T-cell (primary cell): ENCODE measurements at regions not wholly inside any gene's neighbourhood (a gene's known extent, or its start where the extent isn't known, plus 50 kb on each side); places are given as distances from the start of the nearest gene placed in this dataset.
A peak's percentile ranks its signal among the peaks of the same experiment; 100 is the strongest.
"Not testable (repeated sequence)": the region's sequence is repeated elsewhere in the genome, so short reads cannot be mapped to it uniquely, and the experiment has no call there.

Experiments
- ATAC-seq, 4 experiments: fragments of 200-7000 bp in 3 of 4; fragments of 150-1000 bp in 1 of 4; cut with Tn5 transposase; replicated peaks in 1 of 4; 1 replicate in 3 of 4; 2 replicates in 1 of 4; pipeline ENCODE4 v1.10.0; 2021; ENCODE audit warnings: moderate library complexity in 3 of 4, mild to moderate bottlenecking in 2 of 4, moderate number of reproducible peaks in 1 of 4
- CTCF ChIA-PET, 2 donors: fragments of 300-600 bp; sonication (Branson Sonifier 250); formaldehyde crosslinking; loops; one replicate each; lab custom pipeline; 2022; ENCODE audit warnings: antibody characterized with exemption in 2 of 2; lab: Charles Lee
- POLR2A ChIA-PET, 2 donors: fragments of 300-600 bp; sonication (Branson Sonifier 250); formaldehyde crosslinking; loops; one replicate each; lab custom pipeline; 2022; ENCODE audit warnings: antibody characterized with exemption in 2 of 2; lab: Charles Lee
- DNase-seq, 35 experiments: peaks; one replicate each; pipeline versions ENCODE4 v3.0.0 to v3.0.0-alpha.2; 2013 to 2023
- H3K27ac ChIP-seq: one replicate; pipeline ENCODE4 v1.5.1; 2013; ENCODE audit warnings: low read length
- H3K27me3 ChIP-seq, 2 experiments: replicated peaks in 1 of 2; 1 replicate in 1 of 2; 2 replicates in 1 of 2; pipeline versions ENCODE4 v1.6.1 to v1.7.0; 2013; ENCODE audit warnings: low read length in 1 of 2, mixed read lengths in 1 of 2; ENCODE audit not compliant: control insufficient read depth in 2 of 2, insufficient read depth in 2 of 2; ENCODE audit errors: extremely low read depth in 1 of 2
- H3K36me3 ChIP-seq, 2 donors: 1 replicate in 1 of 2; 2 replicates in 1 of 2; pipeline versions ENCODE4 v1.6.1 to v1.7.0; 2013; ENCODE audit warnings: low read length in 1 of 2; ENCODE audit not compliant: control insufficient read depth in 2 of 2, insufficient read depth in 1 of 2; ENCODE audit errors: extremely low read depth in 1 of 2
- H3K4me1 ChIP-seq, 2 experiments: 1 replicate in 1 of 2; 2 replicates in 1 of 2; pipeline versions ENCODE4 v1.6.1 to v1.7.0; 2013; ENCODE audit warnings: low read length in 2 of 2, mixed read lengths in 1 of 2; ENCODE audit not compliant: insufficient read depth in 2 of 2, control insufficient read depth in 1 of 2; ENCODE audit errors: extremely low read depth in 1 of 2
- H3K4me3 ChIP-seq, 2 donors: 1 replicate in 1 of 2; 2 replicates in 1 of 2; pipeline versions ENCODE4 v1.5.1 to v1.7.0; 2013; ENCODE audit warnings: mild to moderate bottlenecking in 2 of 2, low read length in 1 of 2, moderate library complexity in 1 of 2; ENCODE audit not compliant: control insufficient read depth in 1 of 2; ENCODE audit errors: extremely low read depth in 1 of 2
- H3K9me3 ChIP-seq: 2 replicates; pipeline ENCODE4 v1.7.0; 2013
- H3K27ac Mint-ChIP-seq, 2 donors: one replicate each; pipeline ENCODE4 v1.8.0; 2020 to 2021; ENCODE audit warnings: mild to moderate bottlenecking in 2 of 2, mixed read lengths in 2 of 2
- H3K27me3 Mint-ChIP-seq, 2 donors: one replicate each; pipeline ENCODE4 v1.8.0; 2021 to 2022; ENCODE audit warnings: mixed read lengths in 2 of 2
- H3K36me3 Mint-ChIP-seq: one replicate; pipeline ENCODE4 v1.8.0; 2021; ENCODE audit warnings: mixed read lengths
- H3K4me1 Mint-ChIP-seq, 3 donors: one replicate each; pipeline ENCODE4 v1.8.0; 2020 to 2022; ENCODE audit warnings: mixed read lengths in 3 of 3, mild to moderate bottlenecking in 1 of 3
- H3K4me3 Mint-ChIP-seq, 3 donors: one replicate each; pipeline ENCODE4 v1.8.0; 2020 to 2022; ENCODE audit warnings: mild to moderate bottlenecking in 3 of 3, mixed read lengths in 3 of 3, moderate library complexity in 3 of 3
- H3K9me3 Mint-ChIP-seq, 3 donors: one replicate each; pipeline ENCODE4 v1.8.0; 2020 to 2022; ENCODE audit warnings: mixed read lengths in 3 of 3
- WGBS: methylation state at CpG from one replicate; pipeline ENCODE4 v1.1.5; 2013; ENCODE audit warnings: missing lambda C conversion rate; ENCODE audit not compliant: insufficient coverage; 5-methylcytosine and 5-hydroxymethylcytosine counted together

DNA sequence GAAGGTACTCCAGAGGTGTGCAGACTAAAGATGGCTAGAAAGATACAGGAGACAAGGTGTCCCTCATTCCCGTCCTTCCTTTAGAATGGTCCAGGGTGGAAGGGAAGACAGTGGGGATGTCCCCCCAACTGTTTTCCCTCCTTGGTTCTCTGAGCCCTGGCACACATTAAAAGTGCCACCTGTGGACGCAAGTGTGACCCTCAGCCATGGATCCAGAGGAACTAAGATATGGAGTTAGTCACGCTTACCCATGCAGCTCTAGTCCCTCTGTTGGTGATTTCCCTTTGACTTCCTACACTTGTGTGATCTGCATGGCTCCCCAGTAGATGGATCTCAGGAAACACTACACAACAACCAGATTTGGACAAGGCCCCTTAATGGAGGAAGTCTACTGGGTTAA lies 113.1 kb upstream of the SRD5A2 start:
- CTCF ChIA-PET, result no interaction called here

DNA sequence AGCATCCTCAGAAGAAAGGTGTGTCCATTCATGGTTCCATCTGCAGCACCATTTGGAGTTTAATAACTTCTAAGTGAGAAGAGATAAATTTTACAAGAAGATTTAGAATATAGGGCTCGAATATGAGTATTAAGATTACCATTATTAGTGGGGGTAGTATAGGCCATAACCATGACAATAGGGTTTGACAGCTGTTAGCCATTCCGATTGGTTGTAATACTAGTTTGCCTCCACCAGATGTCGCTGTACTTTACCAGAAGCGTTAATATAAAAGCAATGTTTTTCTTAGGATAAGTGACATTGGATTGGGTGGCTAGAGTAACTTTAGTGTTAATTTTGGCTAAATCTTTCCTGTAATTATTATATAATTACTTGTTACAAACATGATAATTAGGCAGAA lies 107.5 kb upstream of the SRD5A2 start:
- WGBS, result 40% methylated on average over 1 of the region's 4 CpGs
- Mint-ChIP-seq H3K4me1 (no peaks in the 10 kb centered on the region), H3K4me3 (no peak overlapping the region), H3K36me3 (peaks cover 6% of the 10 kb centered on the region), H3K27me3 (peaks cover 8 to 10% of the 10 kb centered on the region in 2 donors), H3K9me3 (peaks cover 14 to 23% (median 16%) of the 10 kb centered on the region in 3 donors), H3K27ac (no peak overlapping the region)
- Histone ChIP-seq H3K4me1 (no peaks in the 10 kb centered on the region), H3K27ac (no peak overlapping the region), H3K9me3 (no peaks in the 10 kb centered on the region), H3K27me3 (peaks cover 0 to 7% of the 10 kb centered on the region in 2 experiments), H3K4me3 (no peak overlapping the region), H3K36me3 (no peaks in the 10 kb centered on the region)
- ChIA-PET POLR2A (no interaction called here), CTCF (no interaction called here)
- no peak for ATAC-seq
- peak in 1 of 35 experiments; percentile 18 for DNase-seq

More for the DNA sequence above, 113.1 kb upstream of the SRD5A2 start:
- Mint-ChIP-seq H3K4me1 (no peaks in the 10 kb centered on the region), H3K9me3 (peaks cover 23 to 55% (median 50%) of the 10 kb centered on the region in 3 donors), H3K27ac (no peak overlapping the region), H3K4me3 (no peak overlapping the region), H3K36me3 (peaks cover 16% of the 10 kb centered on the region), H3K27me3 (peaks cover 0 to 4% of the 10 kb centered on the region in 2 donors)
- WGBS, result 70% methylated on average over 2 of the region's 3 CpGs
- no peaks in the 10 kb centered on the region for H3K27me3 ChIP-seq
- DNase-seq (peak in 1 of 35 experiments; percentile 5), ATAC-seq (no peak)
- H3K27ac ChIP-seq, result no peak overlapping the region
- no peaks in the 10 kb centered on the region for H3K4me1 ChIP-seq
- no peak overlapping the region for H3K4me3 ChIP-seq
- POLR2A ChIA-PET, result no interaction called here
- H3K9me3 ChIP-seq, result no peaks in the 10 kb centered on the region
- H3K36me3 ChIP-seq, result no peaks in the 10 kb centered on the region

DNA sequence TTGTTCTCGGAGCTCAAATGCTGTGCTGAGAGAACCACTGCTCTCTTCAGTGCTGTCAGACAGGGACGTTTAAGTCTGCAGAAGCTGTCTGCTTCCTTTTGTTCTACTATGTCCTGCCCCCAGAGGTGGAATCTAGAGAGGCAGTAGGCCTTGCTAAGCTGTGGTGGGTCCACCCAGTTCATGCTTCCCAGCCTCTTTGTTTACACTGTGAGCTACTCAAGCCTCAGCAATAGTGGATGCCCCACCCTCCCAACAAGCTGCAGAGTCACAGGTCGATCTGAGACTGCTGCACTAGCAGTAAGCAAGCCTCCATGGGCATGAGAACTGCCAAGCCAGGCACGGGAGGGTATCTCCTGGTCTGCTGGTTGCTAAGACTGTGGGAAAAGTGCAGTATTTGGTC lies 102.8 kb upstream of the SRD5A2 start:
- H3K27ac ChIP-seq, H3K4me1 ChIP-seq, H3K9me3 ChIP-seq, H3K4me3 Mint-ChIP-seq, CTCF ChIA-PET, H3K36me3 ChIP-seq, H3K4me1 Mint-ChIP-seq, ATAC-seq, H3K36me3 Mint-ChIP-seq, H3K27ac Mint-ChIP-seq, DNase-seq, POLR2A ChIA-PET, H3K4me3 ChIP-seq, H3K27me3 ChIP-seq: not testable (repeated sequence)
- H3K27me3 Mint-ChIP-seq, result peaks cover 8 to 15% of the 10 kb centered on the region in 2 donors
- peaks cover 29 to 35% (median 32%) of the 10 kb centered on the region in 3 donors for H3K9me3 Mint-ChIP-seq
- WGBS, result 48% methylated on average over 4 of the region's 4 CpGs

DNA sequence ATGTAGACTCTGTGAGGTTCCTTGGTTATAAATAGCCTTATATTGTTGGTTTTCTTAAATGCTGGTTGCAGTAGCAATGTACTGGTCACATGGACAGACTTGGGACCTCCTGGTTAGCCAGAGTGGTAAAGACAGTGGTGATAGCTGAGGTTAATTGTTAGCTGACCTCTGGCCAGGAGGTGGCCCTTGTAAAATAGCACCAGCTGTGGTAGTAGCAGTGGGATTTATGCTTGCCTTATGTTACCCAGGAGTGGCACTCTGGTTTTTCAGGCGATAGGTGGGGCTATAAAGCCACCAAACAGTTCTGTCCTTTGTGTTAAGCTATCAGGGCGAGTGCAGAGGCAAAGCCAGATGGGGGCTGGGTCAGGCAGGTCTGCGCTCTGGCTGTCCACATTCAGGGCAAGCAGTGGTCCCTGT lies 94.8 kb upstream of the SRD5A2 start:
- H3K4me3 Mint-ChIP-seq, result no peak overlapping the region
- Histone ChIP-seq H3K4me3 (no peak overlapping the region), H3K36me3 (no peaks in the 10 kb centered on the region), H3K4me1 (no peaks in the 10 kb centered on the region), H3K27me3 (peaks cover 0 to 12% of the 10 kb centered on the region in 2 experiments), H3K27ac (no peak overlapping the region), H3K9me3 (no peaks in the 10 kb centered on the region)
- ChIA-PET POLR2A (no interaction called here), CTCF (no interaction called here)
- H3K27ac Mint-ChIP-seq, result no peak overlapping the region
- no peaks in the 10 kb centered on the region for H3K4me1 Mint-ChIP-seq
- peaks cover 12 to 65% (median 61%) of the 10 kb centered on the region in 3 donors for H3K9me3 Mint-ChIP-seq
- ATAC-seq, result no peak
- peaks cover 4% of the 10 kb centered on the region for H3K36me3 Mint-ChIP-seq
- no peak for DNase-seq
- 52% methylated on average over 3 of the region's 3 CpGs for WGBS
- peaks cover 3 to 5% of the 10 kb centered on the region in 2 donors for H3K27me3 Mint-ChIP-seq

DNA sequence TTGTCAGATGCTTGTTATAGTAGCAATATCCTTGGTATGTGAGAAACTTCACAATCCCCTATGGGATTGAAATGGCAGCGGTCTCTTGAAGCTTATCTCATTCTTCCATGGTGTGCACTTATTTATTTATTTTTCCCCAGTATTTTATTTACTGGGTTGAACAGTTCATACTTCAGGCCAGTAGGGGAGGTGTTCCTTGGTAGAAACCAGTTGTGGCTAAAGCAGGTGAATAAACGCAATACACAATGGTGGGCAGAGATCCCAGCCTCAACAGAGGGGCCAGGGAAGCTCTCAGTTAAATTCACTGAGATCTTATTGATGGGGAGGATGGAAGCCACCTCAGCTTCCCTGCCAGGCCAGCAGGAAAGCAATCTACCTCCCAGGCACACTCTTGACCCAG lies 93.7 kb upstream of the SRD5A2 start:
- H3K4me3 ChIP-seq, result no peak overlapping the region
- ATAC-seq (no peak), DNase-seq (no peak)
- Mint-ChIP-seq H3K36me3 (peaks cover 4% of the 10 kb centered on the region), H3K27me3 (peaks cover 3 to 5% of the 10 kb centered on the region in 2 donors), H3K4me3 (no peak overlapping the region), H3K27ac (no peak overlapping the region), H3K9me3 (peaks cover 5 to 58% (median 54%) of the 10 kb centered on the region in 3 donors), H3K4me1 (no peaks in the 10 kb centered on the region)
- peaks cover 0 to 12% of the 10 kb centered on the region in 2 experiments for H3K27me3 ChIP-seq
- H3K36me3 ChIP-seq, result no peaks in the 10 kb centered on the region
- no peaks in the 10 kb centered on the region for H3K9me3 ChIP-seq
- no CpG with 5 or more reads among the region's 2 CpGs for WGBS
- POLR2A ChIA-PET, result no interaction called here
- no peaks in the 10 kb centered on the region for H3K4me1 ChIP-seq
- CTCF ChIA-PET, result no interaction called here
- H3K27ac ChIP-seq, result no peak overlapping the region

DNA sequence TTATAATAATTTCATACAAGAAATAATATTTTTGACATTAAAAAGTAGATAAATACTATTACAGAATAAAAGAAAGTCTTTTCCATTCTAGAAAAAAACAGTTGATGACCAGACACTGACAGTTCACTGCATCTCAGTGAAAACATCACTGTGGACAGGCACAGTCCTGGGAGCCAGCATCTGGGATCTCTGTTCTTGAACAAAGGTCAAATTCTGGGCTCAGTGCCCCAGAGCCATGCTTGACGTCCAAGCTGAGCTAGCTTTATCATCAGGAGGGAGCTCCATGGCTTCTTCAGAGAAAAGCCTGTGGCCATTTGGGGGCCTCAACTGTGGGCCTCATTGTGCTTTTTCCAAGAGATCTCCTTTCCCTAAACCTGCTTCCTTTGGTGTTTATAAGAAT lies 86.1 kb upstream of the SRD5A2 start:
- ATAC-seq (no peak), DNase-seq (no peak)
- Histone ChIP-seq H3K27ac (no peak overlapping the region), H3K36me3 (no peaks in the 10 kb centered on the region), H3K9me3 (no peaks in the 10 kb centered on the region), H3K4me1 (no peaks in the 10 kb centered on the region), H3K27me3 (no peaks in the 10 kb centered on the region), H3K4me3 (no peak overlapping the region)
- Mint-ChIP-seq H3K27me3 (peaks cover 1 to 14% of the 10 kb centered on the region in 2 donors), H3K4me3 (no peak overlapping the region), H3K9me3 (peaks cover 0 to 11% (median 9%) of the 10 kb centered on the region in 3 donors), H3K36me3 (no peaks in the 10 kb centered on the region), H3K4me1 (no peaks in the 10 kb centered on the region), H3K27ac (no peak overlapping the region)
- POLR2A ChIA-PET, result no interaction called here
- CTCF ChIA-PET, result no interaction called here
- WGBS, result 100% methylated on average over 1 of the region's 1 CpG
